ENCODE measurements at regions not wholly inside any gene's neighbourhood (a gene's known extent, or its start where the extent isn't known, plus 50 kb on each side); places are given as distances from the start of the nearest gene placed in this dataset.

GRCh38 chr17:62870552-62870971 lies 62.4 kb upstream of the MARCHF10 start:
- Mint-ChIP-seq H3K27me3 (ENCODE audit: unreplicated experiment) (peaks cover 16% of the 10 kb centered on the region), H3K9me3 (ENCODE audit: low read depth, unreplicated experiment) (no peaks in the 10 kb centered on the region), H3K4me1 (ENCODE audit: low read depth, unreplicated experiment) (no peaks in the 10 kb centered on the region), H3K4me3 (ENCODE audit: low read depth, unreplicated experiment) (no peak overlapping the region), H3K27ac (ENCODE audit: unreplicated experiment) (no peak overlapping the region), H3K36me3 (ENCODE audit: insufficient read depth, unreplicated experiment) (no peaks in the 10 kb centered on the region)
- TF ChIP-seq, protein P1, sequence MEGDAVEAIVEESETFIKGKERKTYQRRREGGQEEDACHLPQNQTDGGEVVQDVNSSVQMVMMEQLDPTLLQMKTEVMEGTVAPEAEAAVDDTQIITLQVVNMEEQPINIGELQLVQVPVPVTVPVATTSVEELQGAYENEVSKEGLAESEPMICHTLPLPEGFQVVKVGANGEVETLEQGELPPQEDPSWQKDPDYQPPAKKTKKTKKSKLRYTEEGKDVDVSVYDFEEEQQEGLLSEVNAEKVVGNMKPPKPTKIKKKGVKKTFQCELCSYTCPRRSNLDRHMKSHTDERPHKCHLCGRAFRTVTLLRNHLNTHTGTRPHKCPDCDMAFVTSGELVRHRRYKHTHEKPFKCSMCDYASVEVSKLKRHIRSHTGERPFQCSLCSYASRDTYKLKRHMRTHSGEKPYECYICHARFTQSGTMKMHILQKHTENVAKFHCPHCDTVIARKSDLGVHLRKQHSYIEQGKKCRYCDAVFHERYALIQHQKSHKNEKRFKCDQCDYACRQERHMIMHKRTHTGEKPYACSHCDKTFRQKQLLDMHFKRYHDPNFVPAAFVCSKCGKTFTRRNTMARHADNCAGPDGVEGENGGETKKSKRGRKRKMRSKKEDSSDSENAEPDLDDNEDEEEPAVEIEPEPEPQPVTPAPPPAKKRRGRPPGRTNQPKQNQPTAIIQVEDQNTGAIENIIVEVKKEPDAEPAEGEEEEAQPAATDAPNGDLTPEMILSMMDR (IDR thresholded peaks at IDR 0.05; ENCODE audit: unreplicated experiment): no peak
- CTCF ChIA-PET: no interaction called here
- intact Hi-C loops (cut with micrococcal nuclease; ENCODE audit: unreplicated experiment): no loop called here
- BruUV-seq (replicated peaks): no TSS peak
- no peak for DNase-seq

GRCh38 chr17:62870030-62870541 lies 62.0 kb upstream of the MARCHF10 start:
- no peaks in the 10 kb centered on the region for H3K9me3 Mint-ChIP-seq (ENCODE audit: low read depth, unreplicated experiment)
- no peak overlapping the region for H3K27ac Mint-ChIP-seq (ENCODE audit: unreplicated experiment)
- CTCF ChIA-PET: no interaction called here
- H3K27me3 Mint-ChIP-seq (ENCODE audit: unreplicated experiment): peaks cover 16% of the 10 kb centered on the region
- H3K4me3 Mint-ChIP-seq (ENCODE audit: low read depth, unreplicated experiment): no peak overlapping the region
- no peaks in the 10 kb centered on the region for H3K36me3 Mint-ChIP-seq (ENCODE audit: insufficient read depth, unreplicated experiment)
- DNase-seq: no peak
- TF ChIP-seq, protein P1 (IDR thresholded peaks at IDR 0.05; ENCODE audit: unreplicated experiment): no peak
- no TSS peak for BruUV-seq (replicated peaks)
- no peaks in the 10 kb centered on the region for H3K4me1 Mint-ChIP-seq (ENCODE audit: low read depth, unreplicated experiment)
- intact Hi-C loops (cut with micrococcal nuclease; ENCODE audit: unreplicated experiment): no loop called here

GRCh38 chr17:62868723-62869122 lies 60.6 kb upstream of the MARCHF10 start:
- CTCF ChIA-PET: no interaction called here
- no peak for DNase-seq
- intact Hi-C loops (cut with micrococcal nuclease; ENCODE audit: unreplicated experiment): no loop called here
- Mint-ChIP-seq H3K27me3 (ENCODE audit: unreplicated experiment) (peaks cover 16% of the 10 kb centered on the region), H3K36me3 (ENCODE audit: insufficient read depth, unreplicated experiment) (no peaks in the 10 kb centered on the region), H3K4me3 (ENCODE audit: low read depth, unreplicated experiment) (no peak overlapping the region), H3K9me3 (ENCODE audit: low read depth, unreplicated experiment) (no peaks in the 10 kb centered on the region), H3K4me1 (ENCODE audit: low read depth, unreplicated experiment) (no peaks in the 10 kb centered on the region), H3K27ac (ENCODE audit: unreplicated experiment) (no peak overlapping the region)
- TF ChIP-seq, protein P1 (IDR thresholded peaks at IDR 0.05; ENCODE audit: unreplicated experiment): no peak
- BruUV-seq (replicated peaks): no TSS peak

GRCh38 chr17:62868008-62868407 lies 59.9 kb upstream of the MARCHF10 start:
- Mint-ChIP-seq H3K4me1 (ENCODE audit: low read depth, unreplicated experiment) (no peaks in the 10 kb centered on the region), H3K9me3 (ENCODE audit: low read depth, unreplicated experiment) (no peaks in the 10 kb centered on the region), H3K27me3 (ENCODE audit: unreplicated experiment) (peaks cover 16% of the 10 kb centered on the region), H3K36me3 (ENCODE audit: insufficient read depth, unreplicated experiment) (no peaks in the 10 kb centered on the region), H3K27ac (ENCODE audit: unreplicated experiment) (no peak overlapping the region), H3K4me3 (ENCODE audit: low read depth, unreplicated experiment) (no peak overlapping the region)
- TF ChIP-seq, protein P1 (IDR thresholded peaks at IDR 0.05; ENCODE audit: unreplicated experiment): no peak
- no TSS peak for BruUV-seq (replicated peaks)
- CTCF ChIA-PET: no interaction called here
- no peak for DNase-seq
- intact Hi-C loops (cut with micrococcal nuclease; ENCODE audit: unreplicated experiment): no loop called here
